ENCODE measurements at regions not wholly inside any gene's neighbourhood (a gene's known extent, or its start where the extent isn't known, plus 50 kb on each side); places are given as distances from the start of the nearest gene placed in this dataset.

DNA sequence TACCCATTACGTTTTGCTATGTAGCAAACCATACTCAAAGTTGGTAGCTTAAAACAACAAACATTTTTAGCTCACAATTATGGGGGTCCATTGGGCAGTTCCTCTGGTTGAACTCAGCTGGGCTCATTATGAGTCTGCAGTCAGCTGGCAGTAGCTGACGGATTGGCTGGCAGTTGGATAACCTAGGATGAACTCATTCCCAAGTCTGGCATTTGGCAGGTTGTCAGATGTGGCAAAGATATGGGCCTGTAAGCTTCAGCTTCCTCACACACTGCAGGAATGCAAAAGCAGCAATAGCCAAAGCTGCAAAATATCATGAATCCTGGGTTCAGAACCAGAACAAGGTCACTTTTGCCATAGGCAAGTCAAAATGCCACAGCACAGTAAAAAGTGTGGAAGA, 412.2 kb upstream of the SORCS1 start:
- CTCF ChIA-PET (ENCODE audit: partially characterized antibody), result interaction anchor here (0.6 kb wide), 1 partner anchor 753 kb away, joined by 3 read pairs; no protein-coding TSS in a partner anchor
- WGBS, 2 experiments (ENCODE audit: extremely low coverage in 1 of 2, insufficient coverage in 1 of 2, insufficient read length in 1 of 2, insufficient replicate concordance in 2 of 2, low coverage in 1 of 2, low lambda C conversion rate in 2 of 2, missing lambda C conversion rate in 1 of 2), result 93% methylated on average over 2 of the region's 2 CpGs; no CpG with 5 or more reads in 1 of the 2 experiments
- Histone ChIP-seq H3K14ac (ENCODE audit: insufficient read length) (no peak overlapping the region), H4K91ac (replicated peaks; ENCODE audit: insufficient read length, low read length) (no peak overlapping the region), H3K4ac (replicated peaks; ENCODE audit: insufficient read length, low read depth, low read length) (no peak overlapping the region), H3K18ac (ENCODE audit: extremely low read depth, low read length) (no peak overlapping the region), H4K20me1 (replicated peaks in 1 of 2; ENCODE audit: control insufficient read depth in 1 of 2, insufficient read depth in 2 of 2, low read length in 2 of 2) (no peaks in the 10 kb centered on the region), H4K5ac (ENCODE audit: insufficient read length, low read depth, low read length) (no peak overlapping the region), H2BK20ac (ENCODE audit: low read length) (no peak overlapping the region), H2BK15ac (ENCODE audit: low read length) (no peak overlapping the region), H4K8ac (ENCODE audit: extremely low read depth, insufficient read depth, low read length) (no peak overlapping the region), H3K4me3 (ENCODE audit: extremely low read depth in 1 of 4, insufficient read depth in 2 of 4, low read depth in 3 of 4, low read length in 4 of 4) (no peak overlapping the region), H2BK5ac (ENCODE audit: low read depth, low read length) (no peak overlapping the region), H3K23ac (ENCODE audit: insufficient read length) (no peak overlapping the region), H2AFZ (ENCODE audit: low read length) (no peak overlapping the region; the same call in 1 of the 2 replicates), H3K9ac (replicated peaks in 1 of 4; ENCODE audit: extremely low read depth in 1 of 4, low read depth in 3 of 4, low read length in 3 of 4) (no peak overlapping the region), H2BK120ac (replicated peaks; ENCODE audit: low read depth, low read length) (no peak overlapping the region), H3K27me3 (replicated peaks in 1 of 4; ENCODE audit: control insufficient read depth in 3 of 4, extremely low read depth in 1 of 4, insufficient read depth in 3 of 4, low read length in 3 of 4) (no peaks in the 10 kb centered on the region), H3K9me3 (ENCODE audit: insufficient read depth in 2 of 2, low read depth in 1 of 2, low read length in 1 of 2) (no peaks in the 10 kb centered on the region), H3K79me2 (ENCODE audit: control insufficient read depth in 1 of 2, insufficient read depth in 2 of 2, low read length in 2 of 2) (no peaks in the 10 kb centered on the region), H3K23me2 (ENCODE audit: low read depth, low read length) (no peaks in the 10 kb centered on the region), H3K27ac (ENCODE audit: low read depth, low read length) (no peak overlapping the region), H3K56ac (replicated peaks; ENCODE audit: insufficient read length, low read depth, low read length) (no peak overlapping the region), H3K4me1 (replicated peaks in 1 of 4; ENCODE audit: control insufficient read depth in 3 of 4, insufficient read depth in 4 of 4, low read length in 3 of 4) (no peaks in the 10 kb centered on the region), H3K79me1 (ENCODE audit: low read depth, low read length) (no peaks in the 10 kb centered on the region), H3K4me2 (ENCODE audit: insufficient read depth in 1 of 2, low read depth in 2 of 2, low read length in 2 of 2) (no peak overlapping the region), H2AK5ac (ENCODE audit: low read depth, low read length) (no peak overlapping the region), H3K36me3 (ENCODE audit: control insufficient read depth in 2 of 4, insufficient read depth in 4 of 4, low read length in 3 of 4) (no peaks in the 10 kb centered on the region), H2BK12ac (ENCODE audit: low read depth, low read length) (no peak overlapping the region)
- DNase-seq (ENCODE audit: low read depth in 1 of 2, low spot score in 2 of 2) (no peak), FAIRE-seq (no peak)
- POLR2A ChIA-PET (ENCODE audit: partially characterized antibody), result no interaction called here
- TF ChIP-seq CTBP2 (IDR thresholded peaks at IDR 0.05; ENCODE audit: borderline replicate concordance, insufficient read depth, insufficient read length, low read length) (no peak), CHD1 (IDR thresholded peaks at IDR 0.05; ENCODE audit: low read depth, low read length) (no peak), KDM4A (IDR thresholded peaks at IDR 0.05; ENCODE audit: low read depth, low read length, severe bottlenecking) (no peak)
